Ascending aorta (tissue), 2 donors: ENCODE measurements at regions not wholly inside any gene's neighbourhood (a gene's known extent, or its start where the extent isn't known, plus 50 kb on each side); places are given as distances from the start of the nearest gene placed in this dataset.

Experiments
- DNase-seq, 2 donors: peaks; one replicate each; pipeline ENCODE4 v3.0.0-alpha.2; 2019; ENCODE audit warnings: low spot score in 2 of 2
- H3K27ac ChIP-seq, 2 donors: fragments of 200-600 bp; sonication (generic); one replicate each; pipeline ENCODE4 v1.5.1; 2016 to 2017; ENCODE audit warnings: mild to moderate bottlenecking in 1 of 2
- H3K27me3 ChIP-seq: fragments of 200-600 bp; sonication (generic); one replicate; pipeline ENCODE4 v1.5.1; 2017
- H3K36me3 ChIP-seq, 2 donors: fragments of 200-600 bp; sonication (generic); one replicate each; pipeline ENCODE4 v1.5.1; 2016
- H3K4me1 ChIP-seq, 2 donors: fragments of 200-600 bp; sonication (generic); one replicate each; pipeline ENCODE4 v1.5.1; 2016 to 2017; ENCODE audit warnings: mild to moderate bottlenecking in 1 of 2
- H3K4me3 ChIP-seq, 2 donors: fragments of 200-600 bp; sonication (generic); one replicate each; pipeline ENCODE4 v1.5.1; 2016 to 2017; ENCODE audit warnings: mild to moderate bottlenecking in 1 of 2
- H3K9me3 ChIP-seq, 2 donors: fragments of 200-600 bp; sonication (generic); one replicate each; pipeline ENCODE4 v1.5.1; 2016
- intact Hi-C: fragments of 100-400 bp; cut with DNase I; formaldehyde crosslinking; loops from one replicate; pipeline ENCODE4 v1.15.1; 2023
- TF ChIP-seq, protein P1 (sequence below), 3 experiments: fragments of 200-600 bp in 2 of 3; fragments of 450-650 bp in 1 of 3; sonication (generic) in 2 of 3; IDR thresholded peaks; one replicate each; pipeline ENCODE4 v1.5.1; 2016 to 2019; ENCODE audit warnings: antibody characterized with exemption in 3 of 3, mild to moderate bottlenecking in 1 of 3, moderate library complexity in 1 of 3

GRCh38 chr6:166864333-166864732 is 92.0 kb downstream of the RNASET2 start:
- Histone ChIP-seq H3K36me3 (no peaks in the 10 kb centered on the region), H3K9me3 (no peaks in the 10 kb centered on the region), H3K4me1 (peaks cover 3 to 6% of the 10 kb centered on the region in 2 donors), H3K27me3 (no peaks in the 10 kb centered on the region), H3K27ac (no peak overlapping the region), H3K4me3 (no peak overlapping the region)
- intact Hi-C loops: no loop called here
- TF ChIP-seq, protein P1, sequence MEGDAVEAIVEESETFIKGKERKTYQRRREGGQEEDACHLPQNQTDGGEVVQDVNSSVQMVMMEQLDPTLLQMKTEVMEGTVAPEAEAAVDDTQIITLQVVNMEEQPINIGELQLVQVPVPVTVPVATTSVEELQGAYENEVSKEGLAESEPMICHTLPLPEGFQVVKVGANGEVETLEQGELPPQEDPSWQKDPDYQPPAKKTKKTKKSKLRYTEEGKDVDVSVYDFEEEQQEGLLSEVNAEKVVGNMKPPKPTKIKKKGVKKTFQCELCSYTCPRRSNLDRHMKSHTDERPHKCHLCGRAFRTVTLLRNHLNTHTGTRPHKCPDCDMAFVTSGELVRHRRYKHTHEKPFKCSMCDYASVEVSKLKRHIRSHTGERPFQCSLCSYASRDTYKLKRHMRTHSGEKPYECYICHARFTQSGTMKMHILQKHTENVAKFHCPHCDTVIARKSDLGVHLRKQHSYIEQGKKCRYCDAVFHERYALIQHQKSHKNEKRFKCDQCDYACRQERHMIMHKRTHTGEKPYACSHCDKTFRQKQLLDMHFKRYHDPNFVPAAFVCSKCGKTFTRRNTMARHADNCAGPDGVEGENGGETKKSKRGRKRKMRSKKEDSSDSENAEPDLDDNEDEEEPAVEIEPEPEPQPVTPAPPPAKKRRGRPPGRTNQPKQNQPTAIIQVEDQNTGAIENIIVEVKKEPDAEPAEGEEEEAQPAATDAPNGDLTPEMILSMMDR (IDR thresholded peaks at IDR 0.05): no peak
- no peak for DNase-seq

GRCh38 chr6:166862978-166863530 is 93.3 kb downstream of the RNASET2 start:
- TF ChIP-seq, protein P1 (IDR thresholded peaks at IDR 0.05): no peak
- H3K27ac ChIP-seq: no peak overlapping the region
- H3K27me3 ChIP-seq: no peaks in the 10 kb centered on the region
- no peak for DNase-seq
- H3K4me3 ChIP-seq: peak overlapping the region; percentile 61 to 64
- H3K4me1 ChIP-seq: peaks cover 3 to 6% of the 10 kb centered on the region in 2 donors
- no peaks in the 10 kb centered on the region for H3K36me3 ChIP-seq
- intact Hi-C loops: no loop called here
- H3K9me3 ChIP-seq: no peaks in the 10 kb centered on the region

GRCh38 chr6:166862287-166862977 is 93.9 kb downstream of the RNASET2 start:
- Histone ChIP-seq H3K27ac (no peak overlapping the region), H3K4me1 (peaks cover 3 to 6% of the 10 kb centered on the region in 2 donors), H3K4me3 (peak overlapping the region; percentile 61 to 64), H3K9me3 (no peaks in the 10 kb centered on the region), H3K36me3 (no peaks in the 10 kb centered on the region), H3K27me3 (no peaks in the 10 kb centered on the region)
- no peak for DNase-seq
- TF ChIP-seq, protein P1 (IDR thresholded peaks at IDR 0.05): peak in 1 of 3 experiments; percentile 36
- intact Hi-C loops: no loop called here

DNA sequence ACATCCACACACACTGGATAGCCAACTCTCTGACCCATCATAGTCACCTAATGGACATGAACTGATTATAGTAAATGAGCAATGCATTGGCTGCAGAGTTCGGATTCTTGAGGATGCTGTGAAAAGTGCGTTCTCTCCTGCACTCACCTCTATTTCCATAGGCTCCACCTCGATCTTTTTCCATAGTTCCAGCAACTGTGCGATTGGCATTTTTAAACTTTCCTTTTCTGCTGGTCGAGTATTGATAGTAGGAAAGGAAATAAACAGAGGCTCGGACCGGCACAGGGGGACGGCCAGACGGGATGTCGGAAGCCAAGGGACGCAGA is 94.4 kb downstream of the RNASET2 start:
- Histone ChIP-seq H3K4me3 (peak overlapping the region; percentile 61 to 64), H3K4me1 (peaks cover 3 to 6% of the 10 kb centered on the region in 2 donors), H3K27ac (no peak overlapping the region), H3K27me3 (no peaks in the 10 kb centered on the region), H3K9me3 (no peaks in the 10 kb centered on the region), H3K36me3 (no peaks in the 10 kb centered on the region)
- TF ChIP-seq, protein P1 (IDR thresholded peaks at IDR 0.05): no peak
- intact Hi-C loops: no loop called here
- DNase-seq: no peak

DNA sequence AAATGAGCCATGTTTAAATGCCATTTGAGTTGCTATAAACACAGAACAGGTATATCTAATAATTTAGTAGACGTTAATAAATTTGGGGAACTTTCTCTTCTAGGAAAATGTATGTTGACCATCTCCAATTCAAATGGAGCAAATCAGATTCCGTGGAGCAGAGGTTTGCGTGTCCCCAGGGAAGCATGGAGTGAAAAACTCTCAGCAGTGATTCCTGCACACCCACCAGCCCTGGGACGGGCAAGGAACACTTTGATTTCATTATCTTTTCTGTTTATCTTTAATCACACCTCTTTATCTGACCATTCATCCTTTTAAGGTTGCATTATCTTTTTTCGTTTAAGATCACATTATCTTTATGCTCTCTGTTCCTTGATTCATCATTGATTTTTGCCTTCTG is 95.0 kb downstream of the RNASET2 start:
- Histone ChIP-seq H3K27ac (no peak overlapping the region), H3K4me1 (peaks cover 3 to 6% of the 10 kb centered on the region in 2 donors), H3K36me3 (no peaks in the 10 kb centered on the region), H3K4me3 (no peak overlapping the region), H3K27me3 (no peaks in the 10 kb centered on the region), H3K9me3 (no peaks in the 10 kb centered on the region)
- TF ChIP-seq, protein P1 (IDR thresholded peaks at IDR 0.05): no peak
- intact Hi-C loops: no loop called here
- DNase-seq: no peak
